ENCODE measurements at regions not wholly inside any gene's neighbourhood (a gene's known extent, or its start where the extent isn't known, plus 50 kb on each side); places are given as distances from the start of the nearest gene placed in this dataset.
"Not testable (repeated sequence)": the region's sequence is repeated elsewhere in the genome, so short reads cannot be mapped to it uniquely, and the experiment has no call there.

- POLR2A ChIA-PET (ENCODE audit: low non-redundant PET): no interaction called here
- CTCF ChIA-PET: interaction anchor here (0.6 to 0.8 kb wide), 2 partner anchors 12 to 57 kb away, joined by 3 to 4 read pairs; no protein-coding TSS in a partner anchor
- H3K27ac ChIP-seq: no peak overlapping the region
- no peak for DNase-seq (ENCODE audit: low spot score)
- TF ChIP-seq CTCF (conservative IDR thresholded peaks at IDR 0.05; ENCODE audit: low read depth): no peak
Measured at GRCh38 chr20:40868551-40869217, 159.9 kb upstream of the TOP1 start.

GRCh38 chr20:40869218-40870147, 159.1 kb upstream of the TOP1 start:
- no peak overlapping the region for H3K27ac ChIP-seq
- no peak for TF ChIP-seq CTCF (conservative IDR thresholded peaks at IDR 0.05; ENCODE audit: low read depth)
- POLR2A ChIA-PET (ENCODE audit: low non-redundant PET): no interaction called here
- CTCF ChIA-PET: interaction anchor here (0.6 kb wide), 3 partner anchors 9 to 93 kb away, joined by 4 read pairs; no protein-coding TSS in a partner anchor
- no peak for DNase-seq (ENCODE audit: low spot score)

GRCh38 chr20:40875116-40876085, 153.2 kb upstream of the TOP1 start:
- no peak overlapping the region for H3K27ac ChIP-seq
- no peak for TF ChIP-seq CTCF (conservative IDR thresholded peaks at IDR 0.05; ENCODE audit: low read depth)
- DNase-seq (ENCODE audit: low spot score): no peak
- CTCF ChIA-PET: interaction anchor here (1.3 kb wide), 1 partner anchor 15 kb away, joined by 3 read pairs; no protein-coding TSS in a partner anchor
- POLR2A ChIA-PET (ENCODE audit: low non-redundant PET): interaction anchor here (0.6 kb wide), 2 partner anchors 187 to 1618 kb away, joined by 3 to 5 read pairs; no protein-coding TSS in a partner anchor

GRCh38 chr20:40878099-40878498, 150.5 kb upstream of the TOP1 start:
- H3K27ac ChIP-seq; DNase-seq (ENCODE audit: low spot score); POLR2A ChIA-PET (ENCODE audit: low non-redundant PET); CTCF ChIA-PET: not testable (repeated sequence)

- CTCF ChIA-PET: interaction anchor here (0.5 to 1.5 kb wide), 6 partner anchors 9 to 592 kb away, joined by 3 to 5 read pairs (median 4); no protein-coding TSS in a partner anchor
- no peak overlapping the region for H3K27ac ChIP-seq
- POLR2A ChIA-PET (ENCODE audit: low non-redundant PET): no interaction called here
- no peak for TF ChIP-seq CTCF (conservative IDR thresholded peaks at IDR 0.05; ENCODE audit: low read depth)
- DNase-seq (ENCODE audit: low spot score): no peak
Measured at GRCh38 chr20:40880063-40880728, 148.4 kb upstream of the TOP1 start.

- no peak overlapping the region for H3K27ac ChIP-seq
- CTCF ChIA-PET: interaction anchor here (0.6 to 1.3 kb wide), 3 partner anchors 12 to 593 kb away, joined by 3 to 4 read pairs (median 3); no protein-coding TSS in a partner anchor
- POLR2A ChIA-PET (ENCODE audit: low non-redundant PET): no interaction called here
Measured at GRCh38 chr20:40880729-40881109, 147.9 kb upstream of the TOP1 start.

More at GRCh38 chr20:40880729-40881109, 147.9 kb upstream of the TOP1 start:
- DNase-seq (ENCODE audit: low spot score): no peak
- no peak for TF ChIP-seq CTCF (conservative IDR thresholded peaks at IDR 0.05; ENCODE audit: low read depth)

Measured in RWPE1 (cell line).